Aorta (tissue), 5 donors: ENCODE measurements at regions not wholly inside any gene's neighbourhood (a gene's known extent, or its start where the extent isn't known, plus 50 kb on each side); places are given as distances from the start of the nearest gene placed in this dataset.

Source experiments
- ATAC-seq: fragments of 200-7000 bp; cut with Tn5 transposase; one replicate; pipeline ENCODE4 v1.9.1; 2022; ENCODE audit warnings: moderate library complexity; ENCODE audit not compliant: low FRiP score
- DNase-seq, 2 donors: peaks; one replicate each; pipeline ENCODE4 v3.0.0-alpha.2; 2020
- H3K27ac ChIP-seq, 2 donors: one replicate each; pipeline ENCODE4 v1.5.1; 2013; ENCODE audit warnings: low read length in 2 of 2, mild to moderate bottlenecking in 2 of 2, moderate library complexity in 2 of 2, control low read depth in 1 of 2, inconsistent platforms in 1 of 2, low read depth in 1 of 2
- H3K27me3 ChIP-seq, 2 donors: one replicate each; pipeline ENCODE4 v1.6.1; 2013; ENCODE audit warnings: control low read depth in 1 of 2, low read length in 1 of 2, mild to moderate bottlenecking in 1 of 2, moderate library complexity in 1 of 2; ENCODE audit not compliant: insufficient read depth in 2 of 2, control insufficient read depth in 1 of 2
- H3K36me3 ChIP-seq, 2 donors: one replicate each; pipeline ENCODE4 v1.6.1; 2013; ENCODE audit warnings: control low read depth in 1 of 2, low read length in 1 of 2, mild to moderate bottlenecking in 1 of 2; ENCODE audit not compliant: insufficient read depth in 2 of 2, control insufficient read depth in 1 of 2
- H3K4me1 ChIP-seq, 2 donors: one replicate each; pipeline ENCODE4 v1.6.1; 2013; ENCODE audit warnings: low read length in 2 of 2, control low read depth in 1 of 2, mild to moderate bottlenecking in 1 of 2, moderate library complexity in 1 of 2; ENCODE audit not compliant: insufficient read depth in 2 of 2, control insufficient read depth in 1 of 2
- H3K4me3 ChIP-seq, 2 donors: one replicate each; pipeline ENCODE4 v1.5.1; 2013; ENCODE audit warnings: low read length in 2 of 2, control low read depth in 1 of 2, mild to moderate bottlenecking in 1 of 2
- H3K9me3 ChIP-seq: one replicate; pipeline ENCODE4 v1.6.1; 2013; ENCODE audit warnings: mild to moderate bottlenecking, low read length; ENCODE audit not compliant: control insufficient read depth
- WGBS, 2 donors: extraction: QIAGEN DNeasy Blood & Tissue Kit; methylation state at CpG; one replicate each; pipeline ENCODE4 v1.1.7; 2013; 5-methylcytosine and 5-hydroxymethylcytosine counted together
- intact Hi-C, 2 donors: fragments of 100-400 bp; cut with DNase I; formaldehyde crosslinking; loops; one replicate each; pipeline versions ENCODE4 v1.14.2 to v1.15.0; 2022
- donor health status: healthy with polysubstance abuse.
- donor health status: Bipolar disorder and iron deficiency.
- donor health status: DM: no; HTN: no; CAD: no.
- donor health status: DM: no; HTN: no; CAD: no.
- donor health status: DM: yes; HTN: yes; CAD: no.

- H3K9me3 ChIP-seq, result peaks cover 2% of the 10 kb centered on the region
- WGBS, 2 donors, result 20 to 22% methylated on average over 2 of the region's 2 CpGs
- H3K36me3 ChIP-seq, result no peaks in the 10 kb centered on the region
- no peak for DNase-seq
- no peak for ATAC-seq
- no peak overlapping the region for H3K27ac ChIP-seq
- H3K4me3 ChIP-seq, result no peak overlapping the region
- H3K4me1 ChIP-seq, result no peaks in the 10 kb centered on the region
- intact Hi-C loops, result no loop called here
- H3K27me3 ChIP-seq, result no peaks in the 10 kb centered on the region
These were observed 331.8 kb upstream of the TENM3 start for GRCh38 chr4:181911420-181911819.

GRCh38 chr4:181933471-181933870 lies 309.7 kb upstream of the TENM3 start:
- WGBS, 2 donors, result 86 to 87% methylated on average over 4 of the region's 4 CpGs
- no peak overlapping the region for H3K4me3 ChIP-seq
- no peaks in the 10 kb centered on the region for H3K4me1 ChIP-seq
- intact Hi-C loops, result no loop called here
- no peak for ATAC-seq
- H3K36me3 ChIP-seq, result no peaks in the 10 kb centered on the region
- no peaks in the 10 kb centered on the region for H3K9me3 ChIP-seq
- no peak for DNase-seq
- peaks cover 0 to 2% of the 10 kb centered on the region in 2 donors for H3K27me3 ChIP-seq
- H3K27ac ChIP-seq, result no peak overlapping the region

GRCh38 chr4:181938631-181939030 lies 304.6 kb upstream of the TENM3 start:
- H3K4me3 ChIP-seq, result no peak overlapping the region
- ATAC-seq (no peak), DNase-seq (no peak)
- H3K4me1 ChIP-seq, result no peaks in the 10 kb centered on the region
- intact Hi-C loops, result no loop called here
- H3K36me3 ChIP-seq, result no peaks in the 10 kb centered on the region
- no peaks in the 10 kb centered on the region for H3K9me3 ChIP-seq
- 50 to 58% methylated on average over 4 of the region's 4 CpGs for WGBS, 2 donors
- peaks cover 0 to 2% of the 10 kb centered on the region in 2 donors for H3K27me3 ChIP-seq
- no peak overlapping the region for H3K27ac ChIP-seq

GRCh38 chr4:181939199-181939945 lies 303.8 kb upstream of the TENM3 start:
- Histone ChIP-seq H3K9me3 (no peaks in the 10 kb centered on the region), H3K27ac (no peak overlapping the region), H3K4me3 (no peak overlapping the region), H3K27me3 (peaks cover 0 to 2% of the 10 kb centered on the region in 2 donors), H3K4me1 (no peaks in the 10 kb centered on the region), H3K36me3 (no peaks in the 10 kb centered on the region)
- WGBS, 2 donors, result 58 to 67% methylated on average over 15 of the region's 15 CpGs
- ATAC-seq, result no peak
- no peak for DNase-seq
- intact Hi-C loops, result no loop called here

GRCh38 chr4:181944527-181944926 lies 298.7 kb upstream of the TENM3 start:
- no peak for ATAC-seq
- 83 to 89% methylated on average over 8 of the region's 8 CpGs for WGBS, 2 donors
- no peak for DNase-seq
- Histone ChIP-seq H3K27ac (no peak overlapping the region), H3K9me3 (no peaks in the 10 kb centered on the region), H3K4me1 (no peaks in the 10 kb centered on the region), H3K36me3 (no peaks in the 10 kb centered on the region), H3K27me3 (peaks cover 0 to 2% of the 10 kb centered on the region in 2 donors), H3K4me3 (no peak overlapping the region)
- intact Hi-C loops, result no loop called here

GRCh38 chr4:181946902-181947301 lies 296.3 kb upstream of the TENM3 start:
- DNase-seq (no peak), ATAC-seq (no peak)
- H3K27ac ChIP-seq, result no peak overlapping the region
- 85 to 88% methylated on average over 4 of the region's 4 CpGs for WGBS, 2 donors
- no peaks in the 10 kb centered on the region for H3K36me3 ChIP-seq
- peaks cover 0 to 2% of the 10 kb centered on the region in 2 donors for H3K27me3 ChIP-seq
- H3K4me3 ChIP-seq, result no peak overlapping the region
- no peaks in the 10 kb centered on the region for H3K9me3 ChIP-seq
- H3K4me1 ChIP-seq, result no peaks in the 10 kb centered on the region
- intact Hi-C loops, result no loop called here

GRCh38 chr4:181948839-181949382 lies 294.3 kb upstream of the TENM3 start:
- Histone ChIP-seq H3K4me1 (no peaks in the 10 kb centered on the region), H3K27me3 (peaks cover 0 to 2% of the 10 kb centered on the region in 2 donors), H3K27ac (no peak overlapping the region), H3K9me3 (no peaks in the 10 kb centered on the region), H3K36me3 (no peaks in the 10 kb centered on the region), H3K4me3 (no peak overlapping the region)
- intact Hi-C loops, result no loop called here
- DNase-seq (no peak), ATAC-seq (no peak)
- WGBS, 2 donors, result 68 to 72% methylated on average over 3 of the region's 3 CpGs

GRCh38 chr4:181949704-181950312 lies 293.4 kb upstream of the TENM3 start:
- Histone ChIP-seq H3K27ac (no peak overlapping the region), H3K4me3 (no peak overlapping the region), H3K9me3 (no peaks in the 10 kb centered on the region), H3K4me1 (no peaks in the 10 kb centered on the region), H3K27me3 (peaks cover 0 to 2% of the 10 kb centered on the region in 2 donors), H3K36me3 (no peaks in the 10 kb centered on the region)
- 91% methylated on average over 6 of the region's 6 CpGs for WGBS, 2 donors
- intact Hi-C loops, result no loop called here
- no peak for ATAC-seq
- DNase-seq, result no peak
